HG02759 (cell line): ENCODE measurements at regions not wholly inside any gene's neighbourhood (a gene's known extent, or its start where the extent isn't known, plus 50 kb on each side); places are given as distances from the start of the nearest gene placed in this dataset.
A peak's percentile ranks its signal among the peaks of the same experiment; 100 is the strongest.
"Not testable (repeated sequence)": the region's sequence is repeated elsewhere in the genome, so short reads cannot be mapped to it uniquely, and the experiment has no call there.

Experiments
- ATAC-seq: cut with Tn5 transposase; IDR thresholded peaks from one replicate; pipeline ENCODE4 v1.9.1; 2021; ENCODE audit warnings: mild to moderate bottlenecking, moderate library complexity; ENCODE audit not compliant: unreplicated experiment

- no peak for ATAC-seq
Observed at GRCh38 chr4:115287426-115287825, 174.0 kb upstream of the NDST4 start.

- peak; percentile 65 for ATAC-seq
Observed at GRCh38 chr4:115279330-115279729, 165.9 kb upstream of the NDST4 start.

GRCh38 chr4:115278830-115279229 is 165.4 kb upstream of the NDST4 start:
- ATAC-seq, result peak; percentile 12

- no peak for ATAC-seq
Observed at GRCh38 chr4:115275615-115276014, 162.2 kb upstream of the NDST4 start.

GRCh38 chr4:115274545-115274944 is 161.1 kb upstream of the NDST4 start:
- ATAC-seq, result peak; percentile 58

GRCh38 chr4:115272594-115272993 is 159.2 kb upstream of the NDST4 start:
- no peak for ATAC-seq

- peak; percentile 62 for ATAC-seq
Observed at GRCh38 chr4:115272185-115272584, 158.8 kb upstream of the NDST4 start.

- ATAC-seq, result no peak
Observed at GRCh38 chr4:115260195-115260594, 146.8 kb upstream of the NDST4 start.

- ATAC-seq, result no peak
Observed at GRCh38 chr4:115259642-115260041, 146.2 kb upstream of the NDST4 start.

- ATAC-seq, result no peak
Observed at GRCh38 chr4:115249808-115250207, 136.4 kb upstream of the NDST4 start.

- ATAC-seq, result peak; percentile 66
Observed at GRCh38 chr4:115234405-115235093, 121.1 kb upstream of the NDST4 start.

GRCh38 chr4:115233600-115233999 is 120.2 kb upstream of the NDST4 start:
- no peak for ATAC-seq

- ATAC-seq, result no peak
Observed at GRCh38 chr4:115229873-115230272, 116.5 kb upstream of the NDST4 start.

- no peak for ATAC-seq
Observed at GRCh38 chr4:115228851-115229250, 115.4 kb upstream of the NDST4 start.

- no peak for ATAC-seq
Observed at GRCh38 chr4:115222061-115222460, 108.6 kb upstream of the NDST4 start.

GRCh38 chr4:115219862-115220261 is 106.4 kb upstream of the NDST4 start:
- no peak for ATAC-seq

GRCh38 chr4:115219315-115219860 is 106.0 kb upstream of the NDST4 start:
- no peak for ATAC-seq

- no peak for ATAC-seq
Observed at GRCh38 chr4:115215935-115216334, 102.5 kb upstream of the NDST4 start.

GRCh38 chr4:115213716-115214115 is 100.3 kb upstream of the NDST4 start:
- ATAC-seq, result no peak

GRCh38 chr4:115201042-115201330 is 87.6 kb upstream of the NDST4 start:
- no peak for ATAC-seq

GRCh38 chr4:115200201-115201041 is 87.0 kb upstream of the NDST4 start:
- not testable (repeated sequence) for ATAC-seq

- ATAC-seq, result not testable (repeated sequence)
Observed at GRCh38 chr4:115194612-115195011, 81.2 kb upstream of the NDST4 start.
